H4 (cell line): ENCODE measurements at regions not wholly inside any gene's neighbourhood (a gene's known extent, or its start where the extent isn't known, plus 50 kb on each side); places are given as distances from the start of the nearest gene placed in this dataset.
A peak's percentile ranks its signal among the peaks of the same experiment; 100 is the strongest.

Experiments
- DNase-seq: peaks from one replicate; pipeline ENCODE4 v3.0.0-alpha.2; 2015; ENCODE audit warnings: low spot score

GRCh38 chr4:89665662-89666061, 171.3 kb downstream of the SNCA start:
- no peak for DNase-seq

DNA sequence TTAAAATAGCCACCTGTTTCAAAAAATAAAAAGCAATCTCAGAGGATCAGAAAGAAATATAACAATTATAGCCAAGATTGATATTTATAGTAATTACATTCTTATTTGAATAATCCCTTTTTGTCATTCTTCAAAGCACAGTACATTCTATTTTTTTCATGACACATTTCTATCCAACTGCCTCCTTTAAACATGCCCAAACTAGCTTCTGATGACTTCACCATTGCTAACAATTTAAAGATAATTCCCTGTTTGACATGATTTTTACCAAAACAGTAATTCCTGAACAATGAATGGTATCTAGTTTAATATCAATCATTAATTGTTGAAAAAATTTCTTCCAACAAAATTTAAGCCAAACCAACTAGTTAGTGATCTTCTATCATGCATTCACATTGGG, 172.4 kb downstream of the SNCA start:
- DNase-seq = no peak

DNA sequence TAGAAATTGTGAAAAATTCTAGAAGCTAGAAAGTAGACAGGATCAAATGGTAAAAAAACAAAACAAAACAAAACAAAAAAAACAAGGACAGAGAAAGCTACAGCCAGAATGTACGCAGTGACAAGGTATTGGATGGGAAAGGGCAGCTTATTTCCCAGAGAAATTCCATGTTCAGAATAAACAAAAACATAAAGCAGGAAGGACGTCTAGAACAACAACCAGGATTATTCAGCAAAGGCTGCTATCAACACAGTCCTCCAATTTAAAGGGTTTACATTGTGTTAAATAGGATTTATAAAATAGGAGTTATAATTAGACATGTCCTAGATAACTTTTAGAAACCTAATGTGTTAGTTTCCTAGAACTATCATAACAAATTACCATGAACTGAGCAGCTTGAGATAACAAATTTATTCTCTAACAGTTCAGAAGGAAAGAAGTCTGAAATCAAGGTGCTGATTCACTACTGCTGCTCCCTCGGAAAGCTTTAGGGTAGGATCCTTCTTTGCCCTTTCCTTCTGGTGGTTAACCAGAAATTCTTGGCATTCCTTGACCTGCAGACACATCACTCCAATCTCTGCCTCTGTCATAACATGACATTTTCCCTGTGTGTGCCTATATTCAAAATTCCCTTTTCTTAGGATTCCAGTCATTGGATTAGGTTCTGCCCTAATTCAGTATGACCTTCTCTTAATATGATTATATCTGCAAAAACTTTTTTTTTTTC, 175.6 kb downstream of the SNCA start:
- peak; percentile 69 for DNase-seq

GRCh38 chr4:89660444-89661172, 176.4 kb downstream of the SNCA start:
- no peak for DNase-seq

- DNase-seq = no peak
These were observed 178.3 kb downstream of the SNCA start for GRCh38 chr4:89658701-89659024.

- DNase-seq = peak; percentile 42
These were observed 178.8 kb downstream of the SNCA start for GRCh38 chr4:89657931-89658700.

- no peak for DNase-seq
These were observed 183.9 kb downstream of the SNCA start for GRCh38 chr4:89653012-89653411.

DNA sequence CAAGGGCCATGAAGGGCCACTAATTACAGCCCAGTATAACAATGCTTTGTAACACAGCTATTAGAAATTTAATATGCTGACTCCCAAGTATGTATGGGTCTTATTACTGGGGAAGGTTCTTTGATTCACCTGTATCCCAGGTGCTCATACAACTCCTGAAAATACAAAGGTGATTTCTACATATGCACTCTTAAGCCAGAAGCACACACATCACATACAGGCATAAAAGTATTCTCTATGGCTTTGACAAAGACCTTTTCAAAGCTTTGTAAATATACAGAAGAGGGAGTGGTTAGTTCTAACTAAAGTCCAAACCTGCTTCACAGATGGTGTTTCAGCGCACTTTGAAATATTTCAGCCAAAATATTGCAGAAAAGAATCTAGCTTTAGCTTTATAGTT, 191.5 kb downstream of the SNCA start:
- DNase-seq = no peak

GRCh38 chr4:89641367-89641687, 195.6 kb downstream of the SNCA start:
- no peak for DNase-seq

GRCh38 chr4:89640620-89641366, 196.2 kb downstream of the SNCA start:
- no peak for DNase-seq

DNA sequence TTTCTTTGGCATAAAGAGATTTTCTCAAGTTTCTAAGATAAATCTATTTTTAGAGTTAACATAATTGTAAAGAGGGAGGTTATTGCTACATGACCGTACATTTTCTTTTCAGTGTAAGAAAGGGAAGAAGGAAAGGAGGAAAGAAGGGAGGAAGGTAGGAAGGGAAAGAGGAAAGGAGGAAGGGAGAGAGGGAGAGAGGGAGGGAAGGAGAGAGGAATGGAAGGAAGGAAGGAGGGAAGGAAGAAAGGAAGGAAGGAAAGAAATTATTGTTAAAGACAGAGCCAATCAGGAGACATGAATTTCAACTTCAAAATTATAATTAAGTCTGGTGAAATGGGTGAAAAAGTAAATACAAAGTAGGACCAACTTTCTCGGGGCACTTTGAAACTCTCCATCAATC, 197.6 kb downstream of the SNCA start:
- DNase-seq = no peak

- no peak for DNase-seq
These were observed 211.2 kb downstream of the SNCA start for GRCh38 chr4:89625599-89626293.

GRCh38 chr4:89619206-89619962, 217.6 kb downstream of the SNCA start:
- DNase-seq = no peak

DNA sequence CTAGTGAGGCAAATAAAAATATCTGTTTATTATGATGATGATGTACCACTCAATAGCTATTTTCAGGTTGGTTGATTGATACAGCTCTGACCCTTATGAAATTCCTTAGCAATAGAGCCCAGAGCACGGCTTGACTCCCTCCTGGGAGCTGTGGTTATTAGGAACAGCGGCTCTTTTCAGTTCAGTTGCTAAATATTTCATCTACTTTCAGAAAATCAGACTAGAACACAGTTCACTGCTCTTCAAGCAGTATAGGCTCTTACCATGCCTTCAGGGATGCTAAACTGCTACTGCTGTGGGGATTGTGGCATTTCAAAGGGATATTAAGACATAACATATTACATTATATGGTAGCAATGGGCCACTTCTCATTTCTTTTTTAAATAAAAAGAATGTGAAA, 218.8 kb downstream of the SNCA start:
- no peak for DNase-seq

DNA sequence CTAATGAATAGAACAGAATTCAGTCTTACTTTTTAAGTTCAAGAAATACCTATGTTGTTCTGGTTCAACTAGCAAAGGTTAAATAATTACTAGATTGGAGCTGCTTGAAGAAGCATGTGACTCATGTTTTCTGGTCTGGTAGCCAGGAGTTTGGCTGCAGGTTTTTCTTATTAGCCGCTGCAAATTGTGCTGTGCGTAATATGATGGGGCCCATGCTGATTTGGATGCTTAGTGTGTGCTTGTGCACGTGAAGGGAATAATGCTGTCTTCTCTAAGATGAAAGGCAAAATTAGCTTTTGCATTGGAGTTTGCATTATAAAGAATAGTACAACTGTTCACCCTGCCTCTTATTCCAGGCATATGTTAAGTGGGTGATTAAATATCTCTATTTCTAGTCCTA, 219.6 kb downstream of the SNCA start:
- no peak for DNase-seq

GRCh38 chr4:89616382-89616781, 220.6 kb downstream of the SNCA start:
- no peak for DNase-seq

DNA sequence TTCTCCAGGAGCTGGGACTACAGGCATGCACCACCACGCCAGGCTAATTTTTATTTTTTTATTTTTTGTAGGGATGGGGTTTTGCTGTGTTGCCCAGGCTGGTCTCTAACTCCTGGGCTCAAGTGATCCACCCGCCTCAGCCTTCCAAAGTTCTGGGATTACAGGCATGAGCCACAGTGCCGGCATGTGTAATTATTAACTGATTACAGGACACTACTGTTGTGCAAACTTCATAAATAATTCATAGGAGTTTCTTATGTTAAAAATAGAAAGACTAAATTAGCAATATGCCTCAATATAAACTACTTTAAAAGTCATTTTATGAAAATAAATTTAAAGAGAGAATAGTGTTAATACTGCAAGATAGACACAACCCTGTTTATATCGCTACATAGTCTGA, 221.9 kb downstream of the SNCA start:
- no peak for DNase-seq

DNA sequence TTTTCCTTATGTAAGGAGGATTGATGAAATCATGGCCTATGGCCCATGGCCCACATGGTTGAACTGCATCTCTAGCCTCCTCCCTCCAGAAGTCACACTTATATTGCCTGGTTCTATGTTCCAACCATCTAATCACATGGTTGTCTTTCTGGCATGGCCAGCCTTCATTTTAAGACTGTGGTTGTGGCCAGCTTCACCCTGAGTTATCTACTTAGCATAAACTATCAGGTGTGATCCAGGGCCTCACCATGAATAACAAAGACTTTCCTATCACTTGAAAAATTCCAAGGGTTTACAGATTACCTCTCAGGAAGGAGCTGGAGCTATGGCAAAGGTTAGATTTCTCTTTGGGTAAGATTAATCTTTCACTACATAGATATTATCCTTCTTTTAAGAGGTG, 222.8 kb downstream of the SNCA start:
- DNase-seq = no peak

GRCh38 chr4:89610236-89610635, 226.7 kb downstream of the SNCA start:
- no peak for DNase-seq

DNA sequence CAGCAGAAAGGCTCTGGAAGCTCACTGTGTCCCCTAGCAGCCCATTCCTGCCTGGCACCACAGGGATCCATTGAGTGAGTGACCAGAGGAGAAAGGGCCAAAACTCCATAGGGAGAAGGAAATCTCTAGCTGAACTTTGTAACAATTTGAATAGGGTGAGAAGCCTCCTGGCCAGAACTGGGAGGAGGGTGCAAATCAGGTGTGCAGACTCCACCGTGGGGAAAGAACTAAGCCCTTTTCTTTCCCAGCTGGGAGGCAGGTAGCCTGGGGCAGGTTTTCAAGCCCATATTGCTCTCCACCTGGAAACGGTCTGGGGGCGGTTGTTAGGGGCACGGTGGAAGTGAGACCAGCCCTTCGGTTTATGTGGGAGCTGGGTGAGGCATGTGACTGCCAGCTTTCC, 227.2 kb downstream of the SNCA start:
- no peak for DNase-seq

DNA sequence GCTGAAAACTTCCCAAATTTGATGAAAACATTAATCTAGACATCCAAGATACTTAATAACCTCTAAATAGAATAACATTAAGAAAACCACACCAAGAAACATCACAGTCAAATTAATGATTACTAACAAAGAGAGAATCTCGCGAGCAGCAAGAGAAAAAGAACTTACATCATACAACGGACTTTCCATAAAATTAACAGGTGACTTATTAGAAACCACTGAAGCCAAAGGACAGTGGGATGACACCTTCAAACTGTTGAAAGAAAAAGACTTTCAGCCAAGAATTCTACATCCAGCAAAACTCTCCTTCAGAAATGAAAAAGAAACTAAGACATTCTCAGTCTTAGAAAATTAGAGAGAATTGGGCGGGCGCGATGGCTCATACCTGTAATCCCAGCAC, 232.0 kb downstream of the SNCA start:
- DNase-seq = no peak
